ENCODE measurements at regions not wholly inside any gene's neighbourhood (a gene's known extent, or its start where the extent isn't known, plus 50 kb on each side); places are given as distances from the start of the nearest gene placed in this dataset.

GRCh38 chr5:120055858-120056257 lies 408.2 kb upstream of the PRR16 start:
- Histone ChIP-seq H3K36me3 (replicated peaks in 1 of 2) (no peaks in the 10 kb centered on the region), H3K9me3 (replicated peaks in 1 of 3) (no peaks in the 10 kb centered on the region), H3K4me1 (replicated peaks in 1 of 2) (no peaks in the 10 kb centered on the region), H3K4me3 (no peak overlapping the region), H3K27ac (no peak overlapping the region), H3K27me3 (no peaks in the 10 kb centered on the region)
- 88 to 89% (median 89%) methylated on average over 2 of the region's 2 CpGs for WGBS, 4 donors
- intact Hi-C loops (cut with DNase I): no loop called here
- TF ChIP-seq CTCF (IDR thresholded peaks at IDR 0.05) (peak in 5 of 6 experiments; percentile 7 to 47 (median 32)), POLR2A (IDR thresholded peaks at IDR 0.05) (no peak)
- DNase-seq: peak in 6 of 7 donors; percentile 9 to 51 (median 20)

GRCh38 chr5:120062515-120062917 lies 401.6 kb upstream of the PRR16 start:
- H3K36me3 ChIP-seq (replicated peaks in 1 of 2): no peaks in the 10 kb centered on the region
- H3K4me3 ChIP-seq: no peak overlapping the region
- 67 to 88% (median 77%) methylated on average over 4 of the region's 4 CpGs for WGBS, 4 donors
- no peak overlapping the region for H3K27ac ChIP-seq
- TF ChIP-seq CTCF (IDR thresholded peaks at IDR 0.05) (no peak), POLR2A (IDR thresholded peaks at IDR 0.05) (no peak)
- no peaks in the 10 kb centered on the region for H3K9me3 ChIP-seq (replicated peaks in 1 of 3)
- intact Hi-C loops (cut with DNase I): no loop called here
- no peaks in the 10 kb centered on the region for H3K27me3 ChIP-seq
- no peaks in the 10 kb centered on the region for H3K4me1 ChIP-seq (replicated peaks in 1 of 2)
- DNase-seq: no peak

- no peaks in the 10 kb centered on the region for H3K9me3 ChIP-seq (replicated peaks in 1 of 3)
- no peak for DNase-seq
- H3K4me1 ChIP-seq (replicated peaks in 1 of 2): no peaks in the 10 kb centered on the region
- whole genome bisulfite sequencing, 4 donors: 81 to 95% (median 92%) methylated on average over 2 of the region's 2 CpGs
- no peak overlapping the region for H3K27ac ChIP-seq
- intact Hi-C loops (cut with DNase I): no loop called here
- no peaks in the 10 kb centered on the region for H3K36me3 ChIP-seq (replicated peaks in 1 of 2)
- no peaks in the 10 kb centered on the region for H3K27me3 ChIP-seq
- no peak for TF ChIP-seq POLR2A (IDR thresholded peaks at IDR 0.05)
- no peak for TF ChIP-seq CTCF (IDR thresholded peaks at IDR 0.05)
- H3K4me3 ChIP-seq: no peak overlapping the region
Measured at GRCh38 chr5:120072068-120072761, 391.9 kb upstream of the PRR16 start.

GRCh38 chr5:120073722-120074121 lies 390.4 kb upstream of the PRR16 start:
- H3K36me3 ChIP-seq (replicated peaks in 1 of 2): no peaks in the 10 kb centered on the region
- no peaks in the 10 kb centered on the region for H3K4me1 ChIP-seq (replicated peaks in 1 of 2)
- DNase-seq: no peak
- H3K27me3 ChIP-seq: no peaks in the 10 kb centered on the region
- TF ChIP-seq CTCF (IDR thresholded peaks at IDR 0.05) (no peak), POLR2A (IDR thresholded peaks at IDR 0.05) (no peak)
- intact Hi-C loops (cut with DNase I): no loop called here
- H3K9me3 ChIP-seq (replicated peaks in 1 of 3): no peaks in the 10 kb centered on the region
- H3K4me3 ChIP-seq: no peak overlapping the region
- no peak overlapping the region for H3K27ac ChIP-seq
